Astrocyte (in vitro differentiated cells and primary cell): ENCODE measurements at regions not wholly inside any gene's neighbourhood (a gene's known extent, or its start where the extent isn't known, plus 50 kb on each side); places are given as distances from the start of the nearest gene placed in this dataset.
"Not testable (repeated sequence)": the region's sequence is repeated elsewhere in the genome, so short reads cannot be mapped to it uniquely, and the experiment has no call there.

Experiments
- DNase-seq: peaks from one replicate; pipeline ENCODE4 v3.0.0-alpha.2; 2010; ENCODE audit warnings: low read depth
- FAIRE-seq: peaks from 2 replicates; lab custom pipeline; 2011; peaks lifted over from hg19 to GRCh38; lab: Jason Lieb, UNC
- H2AFZ ChIP-seq: 2 replicates; pipeline ENCODE4 v1.6.0; 2012; ENCODE audit warnings: low read depth, low read length, inconsistent platforms
- H3K27ac ChIP-seq: 2 replicates; pipeline ENCODE4 v1.5.1; 2011; ENCODE audit warnings: low read depth, low read length, inconsistent platforms
- H3K27me3 ChIP-seq: 2 replicates; pipeline ENCODE4 v1.6.0; 2011; ENCODE audit warnings: low read length, inconsistent platforms; ENCODE audit not compliant: insufficient read depth
- H3K36me3 ChIP-seq: 2 replicates; pipeline ENCODE4 v1.5.1; 2011; ENCODE audit warnings: low read length, inconsistent platforms; ENCODE audit not compliant: insufficient read depth
- H3K4me1 ChIP-seq: 2 replicates; pipeline ENCODE4 v1.5.1; 2011; ENCODE audit warnings: low read length, inconsistent platforms; ENCODE audit not compliant: insufficient read depth
- H3K4me2 ChIP-seq: 2 replicates; pipeline ENCODE4 v1.6.0; 2012; ENCODE audit warnings: low read length, inconsistent platforms
- H3K4me3 ChIP-seq: 2 replicates; pipeline ENCODE4 v1.5.1; 2011; ENCODE audit warnings: low read depth, mild to moderate bottlenecking, low read length, inconsistent platforms; ENCODE audit not compliant: insufficient read depth
- H3K79me2 ChIP-seq: 2 replicates; pipeline ENCODE4 v1.6.0; 2012; ENCODE audit warnings: mild to moderate bottlenecking, low read length, inconsistent platforms; ENCODE audit not compliant: insufficient read depth
- H3K9ac ChIP-seq: 2 replicates; pipeline ENCODE4 v1.6.0; 2012; ENCODE audit warnings: mild to moderate bottlenecking, low read length, inconsistent platforms
- H3K9me3 ChIP-seq: 2 replicates; pipeline ENCODE4 v1.5.1; 2012; ENCODE audit warnings: low read depth, mild to moderate bottlenecking, low read length, inconsistent platforms; ENCODE audit not compliant: insufficient read depth
- H4K20me1 ChIP-seq: 2 replicates; pipeline ENCODE4 v1.6.0; 2012; ENCODE audit warnings: low read length, inconsistent platforms; ENCODE audit not compliant: insufficient read depth
- H3K27ac Mint-ChIP-seq: one replicate; pipeline ENCODE4 v1.8.0; 2021; ENCODE audit warnings: mild to moderate bottlenecking, mixed read lengths; ENCODE audit not compliant: unreplicated experiment
- H3K27me3 Mint-ChIP-seq: one replicate; pipeline ENCODE4 v1.8.0; 2021; ENCODE audit warnings: low read depth, mixed read lengths; ENCODE audit not compliant: unreplicated experiment
- H3K36me3 Mint-ChIP-seq: one replicate; pipeline ENCODE4 v1.8.0; 2021; ENCODE audit warnings: low read depth, mixed read lengths; ENCODE audit not compliant: unreplicated experiment
- H3K4me1 Mint-ChIP-seq: one replicate; pipeline ENCODE4 v1.8.0; 2021; ENCODE audit warnings: low read depth, mixed read lengths; ENCODE audit not compliant: unreplicated experiment
- H3K4me3 Mint-ChIP-seq: one replicate; pipeline ENCODE4 v1.8.0; 2021; ENCODE audit warnings: mild to moderate bottlenecking, moderate library complexity, mixed read lengths; ENCODE audit not compliant: unreplicated experiment
- H3K9me3 Mint-ChIP-seq: one replicate; pipeline ENCODE4 v1.8.0; 2021; ENCODE audit warnings: mild to moderate bottlenecking, mixed read lengths; ENCODE audit not compliant: unreplicated experiment
- CTCF ChIP-seq: IDR thresholded peaks from 2 replicates; pipeline ENCODE4 v1.5.1; 2011; ENCODE audit warnings: low read depth, mild to moderate bottlenecking, inconsistent platforms, low read length, moderate library complexity; ENCODE audit not compliant: insufficient read depth
- EZH2 ChIP-seq: IDR thresholded peaks from 2 replicates; pipeline ENCODE4 v1.6.1; 2012; ENCODE audit warnings: mild to moderate bottlenecking, low read length, inconsistent platforms; ENCODE audit not compliant: insufficient read depth

- no peaks in the 10 kb centered on the region for H4K20me1 ChIP-seq
- no peak overlapping the region for H3K9ac ChIP-seq
- no peaks in the 10 kb centered on the region for H3K27me3 ChIP-seq
- peaks cover 32% of the 10 kb centered on the region for H3K9me3 Mint-ChIP-seq
- H3K4me3 Mint-ChIP-seq, result no peak overlapping the region
- peaks cover 21% of the 10 kb centered on the region for H3K9me3 ChIP-seq
- H3K4me1 ChIP-seq, result no peaks in the 10 kb centered on the region
- no peak overlapping the region for H3K4me3 ChIP-seq
- H3K36me3 Mint-ChIP-seq, result peaks cover 3% of the 10 kb centered on the region
- no peak for TF ChIP-seq CTCF
- no peak for TF ChIP-seq EZH2
- H3K36me3 ChIP-seq, result no peaks in the 10 kb centered on the region
- H3K27me3 Mint-ChIP-seq, result no peaks in the 10 kb centered on the region
- H3K4me2 ChIP-seq, result no peak overlapping the region
- DNase-seq, result no peak
- no peak overlapping the region for H2AFZ ChIP-seq
- no peaks in the 10 kb centered on the region for H3K4me1 Mint-ChIP-seq
- H3K79me2 ChIP-seq, result no peaks in the 10 kb centered on the region
- no peak overlapping the region for H3K27ac ChIP-seq
- FAIRE-seq, result no peak
- H3K27ac Mint-ChIP-seq, result no peak overlapping the region
Measured at GRCh38 chr10:130265542-130265941, 129.4 kb downstream of the GLRX3 start.

GRCh38 chr10:130282492-130283218, 146.5 kb downstream of the GLRX3 start:
- H3K4me2 ChIP-seq, result no peak overlapping the region
- H3K27me3 Mint-ChIP-seq, result no peaks in the 10 kb centered on the region
- H3K36me3 Mint-ChIP-seq, result no peaks in the 10 kb centered on the region
- no peak overlapping the region for H3K27ac Mint-ChIP-seq
- H3K4me3 ChIP-seq, result no peak overlapping the region
- no peak overlapping the region for H3K4me3 Mint-ChIP-seq
- H3K4me1 Mint-ChIP-seq, result no peaks in the 10 kb centered on the region
- H3K9me3 ChIP-seq, result peaks cover 45% of the 10 kb centered on the region
- H3K9me3 Mint-ChIP-seq, result peaks cover 64% of the 10 kb centered on the region
- no peaks in the 10 kb centered on the region for H3K79me2 ChIP-seq
- no peak overlapping the region for H3K27ac ChIP-seq
- H3K36me3 ChIP-seq, result no peaks in the 10 kb centered on the region
- no peaks in the 10 kb centered on the region for H4K20me1 ChIP-seq
- FAIRE-seq, result no peak
- no peak for TF ChIP-seq EZH2
- TF ChIP-seq CTCF, result no peak
- H3K9ac ChIP-seq, result no peak overlapping the region
- H2AFZ ChIP-seq, result no peak overlapping the region
- H3K4me1 ChIP-seq, result no peaks in the 10 kb centered on the region
- DNase-seq, result no peak
- H3K27me3 ChIP-seq, result no peaks in the 10 kb centered on the region

- FAIRE-seq (no peak), DNase-seq (no peak)
- Histone ChIP-seq H3K4me1 (no peaks in the 10 kb centered on the region), H3K27me3 (no peaks in the 10 kb centered on the region), H3K79me2 (no peaks in the 10 kb centered on the region), H3K9me3 (peaks cover 39% of the 10 kb centered on the region), H3K36me3 (no peaks in the 10 kb centered on the region), H3K9ac (no peak overlapping the region), H3K27ac (no peak overlapping the region), H2AFZ (no peak overlapping the region), H3K4me3 (no peak overlapping the region), H4K20me1 (no peaks in the 10 kb centered on the region), H3K4me2 (no peak overlapping the region)
- TF ChIP-seq EZH2 (no peak), CTCF (no peak)
- Mint-ChIP-seq H3K9me3 (peaks cover 64% of the 10 kb centered on the region), H3K27me3 (no peaks in the 10 kb centered on the region), H3K4me1 (no peaks in the 10 kb centered on the region), H3K36me3 (no peaks in the 10 kb centered on the region), H3K27ac (no peak overlapping the region), H3K4me3 (no peak overlapping the region)
Measured at GRCh38 chr10:130283219-130283545, 147.0 kb downstream of the GLRX3 start.

GRCh38 chr10:130295761-130296160, 159.6 kb downstream of the GLRX3 start:
- not testable (repeated sequence) for FAIRE-seq, H3K4me2 ChIP-seq, DNase-seq, H3K4me1 Mint-ChIP-seq, H3K9me3 ChIP-seq, H3K79me2 ChIP-seq, H3K4me1 ChIP-seq, H3K36me3 Mint-ChIP-seq, H3K9me3 Mint-ChIP-seq, H3K27me3 ChIP-seq, H3K4me3 ChIP-seq, H4K20me1 ChIP-seq, H3K9ac ChIP-seq, H2AFZ ChIP-seq, H3K27me3 Mint-ChIP-seq, H3K4me3 Mint-ChIP-seq, H3K27ac ChIP-seq, H3K27ac Mint-ChIP-seq, H3K36me3 ChIP-seq
